Progenitor cell of endocrine pancreas (in vitro differentiated cells): ENCODE measurements at regions not wholly inside any gene's neighbourhood (a gene's known extent, or its start where the extent isn't known, plus 50 kb on each side); places are given as distances from the start of the nearest gene placed in this dataset.

Experiments used
- DNase-seq: peaks from one replicate; pipeline ENCODE4 v3.0.0; 2021; ENCODE audit warnings: low spot score; ENCODE audit not compliant: unreplicated experiment
- H3K27ac Mint-ChIP-seq: 2 replicates; pipeline ENCODE4 v1.8.0; 2021; ENCODE audit warnings: mild to moderate bottlenecking, moderate library complexity, mixed read lengths
- H3K27me3 Mint-ChIP-seq: 2 replicates; pipeline ENCODE4 v1.8.0; 2021; ENCODE audit warnings: mixed read lengths
- H3K36me3 Mint-ChIP-seq: 2 replicates; pipeline ENCODE4 v1.8.0; 2022; ENCODE audit warnings: mixed read lengths; ENCODE audit not compliant: insufficient read depth
- H3K4me1 Mint-ChIP-seq: 2 replicates; pipeline ENCODE4 v1.8.0; 2021; ENCODE audit warnings: low read depth, mixed read lengths
- H3K4me3 Mint-ChIP-seq: 2 replicates; pipeline ENCODE4 v1.8.0; 2021; ENCODE audit warnings: low read depth, mild to moderate bottlenecking, moderate library complexity, mixed read lengths
- H3K9me3 Mint-ChIP-seq: 2 replicates; pipeline ENCODE4 v1.8.0; 2021; ENCODE audit warnings: low read depth, mixed read lengths
- TF ChIP-seq, protein P1 (sequence below): fragments of 200-600 bp; sonication (generic); IDR thresholded peaks from one replicate; pipeline ENCODE4 v1.5.0; 2021; ENCODE audit warnings: antibody characterized with exemption, mild to moderate bottlenecking; ENCODE audit not compliant: unreplicated experiment

DNA sequence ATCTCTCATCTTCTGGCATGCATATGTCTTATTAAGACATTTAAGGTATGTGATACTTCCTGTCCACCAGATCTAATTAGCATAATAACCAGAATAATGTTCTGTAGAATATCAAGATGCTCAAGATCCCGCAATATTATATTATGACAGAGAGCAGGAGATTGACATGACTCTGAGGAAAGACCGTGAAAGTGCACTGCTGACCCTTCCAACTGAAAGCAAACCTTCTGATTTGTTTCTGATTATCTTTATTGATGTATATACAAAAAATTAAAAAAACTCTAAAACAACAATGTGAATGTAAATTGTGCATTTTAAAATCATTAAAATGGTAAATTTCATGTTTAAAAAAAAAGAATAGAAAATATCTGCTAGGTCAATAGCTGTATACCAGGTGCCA lies 184.4 kb upstream of the TMEM45B start:
- no peaks in the 10 kb centered on the region for H3K27me3 Mint-ChIP-seq
- H3K27ac Mint-ChIP-seq, result no peak overlapping the region
- no peaks in the 10 kb centered on the region for H3K36me3 Mint-ChIP-seq
- DNase-seq, result no peak
- peaks cover 12% of the 10 kb centered on the region for H3K9me3 Mint-ChIP-seq
- H3K4me1 Mint-ChIP-seq, result no peaks in the 10 kb centered on the region
- no peak overlapping the region for H3K4me3 Mint-ChIP-seq
- TF ChIP-seq, protein P1, sequence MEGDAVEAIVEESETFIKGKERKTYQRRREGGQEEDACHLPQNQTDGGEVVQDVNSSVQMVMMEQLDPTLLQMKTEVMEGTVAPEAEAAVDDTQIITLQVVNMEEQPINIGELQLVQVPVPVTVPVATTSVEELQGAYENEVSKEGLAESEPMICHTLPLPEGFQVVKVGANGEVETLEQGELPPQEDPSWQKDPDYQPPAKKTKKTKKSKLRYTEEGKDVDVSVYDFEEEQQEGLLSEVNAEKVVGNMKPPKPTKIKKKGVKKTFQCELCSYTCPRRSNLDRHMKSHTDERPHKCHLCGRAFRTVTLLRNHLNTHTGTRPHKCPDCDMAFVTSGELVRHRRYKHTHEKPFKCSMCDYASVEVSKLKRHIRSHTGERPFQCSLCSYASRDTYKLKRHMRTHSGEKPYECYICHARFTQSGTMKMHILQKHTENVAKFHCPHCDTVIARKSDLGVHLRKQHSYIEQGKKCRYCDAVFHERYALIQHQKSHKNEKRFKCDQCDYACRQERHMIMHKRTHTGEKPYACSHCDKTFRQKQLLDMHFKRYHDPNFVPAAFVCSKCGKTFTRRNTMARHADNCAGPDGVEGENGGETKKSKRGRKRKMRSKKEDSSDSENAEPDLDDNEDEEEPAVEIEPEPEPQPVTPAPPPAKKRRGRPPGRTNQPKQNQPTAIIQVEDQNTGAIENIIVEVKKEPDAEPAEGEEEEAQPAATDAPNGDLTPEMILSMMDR, result no peak

- no peaks in the 10 kb centered on the region for H3K36me3 Mint-ChIP-seq
- H3K4me3 Mint-ChIP-seq, result no peak overlapping the region
- H3K27me3 Mint-ChIP-seq, result peaks cover 2% of the 10 kb centered on the region
- no peaks in the 10 kb centered on the region for H3K4me1 Mint-ChIP-seq
- DNase-seq, result no peak
- no peak overlapping the region for H3K27ac Mint-ChIP-seq
- peaks cover under 1% of the 10 kb centered on the region for H3K9me3 Mint-ChIP-seq
- TF ChIP-seq, protein P1, result no peak
Measured at GRCh38 chr11:129636926-129637325, 178.7 kb upstream of the TMEM45B start.

DNA sequence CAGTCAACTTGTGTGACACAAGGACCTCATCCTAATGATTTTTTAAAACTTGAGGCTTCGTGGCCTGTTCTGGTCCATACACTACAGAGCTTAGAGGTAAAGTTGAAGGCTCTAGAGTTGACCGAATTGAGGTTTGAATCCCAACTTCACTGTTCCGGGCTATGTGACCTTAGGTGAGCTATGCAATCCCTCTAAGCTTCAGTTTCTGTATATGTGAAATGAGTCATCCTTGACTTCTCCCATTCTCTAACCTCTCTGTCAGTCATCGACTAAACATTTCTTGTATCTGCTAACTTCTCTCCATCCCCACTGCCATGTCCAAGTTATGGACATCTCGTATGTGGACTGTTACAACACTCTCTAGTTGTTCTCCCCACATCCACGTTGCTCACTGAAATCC lies 178.2 kb upstream of the TMEM45B start:
- TF ChIP-seq, protein P1, result no peak
- Mint-ChIP-seq H3K27ac (no peak overlapping the region), H3K4me3 (no peak overlapping the region), H3K27me3 (peaks cover 2% of the 10 kb centered on the region), H3K9me3 (peaks cover 3% of the 10 kb centered on the region), H3K4me1 (no peaks in the 10 kb centered on the region), H3K36me3 (no peaks in the 10 kb centered on the region)
- DNase-seq, result no peak

GRCh38 chr11:129637983-129638776 lies 177.5 kb upstream of the TMEM45B start:
- H3K4me1 Mint-ChIP-seq, result no peaks in the 10 kb centered on the region
- H3K4me3 Mint-ChIP-seq, result no peak overlapping the region
- H3K36me3 Mint-ChIP-seq, result no peaks in the 10 kb centered on the region
- TF ChIP-seq, protein P1, result no peak
- no peak for DNase-seq
- H3K27ac Mint-ChIP-seq, result no peak overlapping the region
- H3K9me3 Mint-ChIP-seq, result peaks cover 3% of the 10 kb centered on the region
- peaks cover 2% of the 10 kb centered on the region for H3K27me3 Mint-ChIP-seq

- no peak overlapping the region for H3K27ac Mint-ChIP-seq
- H3K27me3 Mint-ChIP-seq, result peaks cover 2% of the 10 kb centered on the region
- no peak for DNase-seq
- H3K9me3 Mint-ChIP-seq, result peaks cover 3% of the 10 kb centered on the region
- TF ChIP-seq, protein P1, result no peak
- H3K4me1 Mint-ChIP-seq, result no peaks in the 10 kb centered on the region
- H3K36me3 Mint-ChIP-seq, result no peaks in the 10 kb centered on the region
- no peak overlapping the region for H3K4me3 Mint-ChIP-seq
Measured at GRCh38 chr11:129639300-129639699, 176.3 kb upstream of the TMEM45B start.
